ENCODE measurements at regions not wholly inside any gene's neighbourhood (a gene's known extent, or its start where the extent isn't known, plus 50 kb on each side); places are given as distances from the start of the nearest gene placed in this dataset.

DNA sequence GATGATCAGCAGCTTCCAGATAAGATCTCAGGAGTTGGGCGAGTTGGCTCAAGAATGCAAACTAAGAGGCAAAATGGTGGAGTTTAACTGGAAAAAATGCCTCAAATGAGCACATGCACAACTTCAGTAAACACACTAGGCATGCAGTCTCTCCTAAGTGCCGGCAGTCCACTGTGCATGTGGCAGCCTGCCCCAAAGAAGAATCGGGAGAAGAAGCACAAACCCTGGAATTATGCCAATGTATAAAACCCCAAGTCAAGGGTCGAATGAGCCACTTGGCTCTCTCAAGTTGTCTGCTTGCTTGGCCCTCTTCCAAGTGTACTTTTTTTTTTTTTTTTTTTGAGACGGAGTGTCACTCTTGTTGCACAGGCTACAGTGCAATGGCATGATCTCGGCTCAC is 53.3 kb upstream of the SLITRK1 start:
- Histone ChIP-seq H4K20me1 (ENCODE audit: control insufficient read depth, insufficient read depth) (no peaks in the 10 kb centered on the region), H3K36me3 (ENCODE audit: control insufficient read depth in 2 of 2, insufficient read depth in 2 of 2, low read length in 1 of 2) (no peaks in the 10 kb centered on the region), H3K9me3 (replicated peaks; ENCODE audit: control insufficient read depth, insufficient read depth, low read length) (no peaks in the 10 kb centered on the region), H3K9ac (ENCODE audit: control insufficient read depth, insufficient read depth, low read length) (no peak overlapping the region), H3K4me3 (no peak overlapping the region), H3K4me1 (ENCODE audit: control insufficient read depth, insufficient read depth, low read length) (no peaks in the 10 kb centered on the region), H3K4me2 (ENCODE audit: control insufficient read depth, insufficient read depth) (no peak overlapping the region), H2AFZ (ENCODE audit: control insufficient read depth, low read depth, low read length) (no peak overlapping the region), H3K79me2 (ENCODE audit: control insufficient read depth, insufficient read depth, low read length) (no peaks in the 10 kb centered on the region), H3K27me3 (replicated peaks in 1 of 2; ENCODE audit: control insufficient read depth in 2 of 2, insufficient read depth in 2 of 2, low read length in 1 of 2) (no peaks in the 10 kb centered on the region), H3K27ac (ENCODE audit: control insufficient read depth, insufficient read depth) (no peak overlapping the region)
- ChIA-PET SMC1A (ENCODE audit: uncharacterized antibody, unreplicated experiment) (no interaction called here), RAD21 (ENCODE audit: unreplicated experiment) (no interaction called here), POLR2A (no interaction called here), CTCF (no interaction called here)
- WGBS (ENCODE audit: insufficient coverage, insufficient replicate concordance, low lambda C conversion rate, missing lambda C conversion rate), result 34% methylated on average over 4 of the region's 6 CpGs
- in situ Hi-C loops (cut with MboI) (no loop called here), intact Hi-C loops (cut with micrococcal nuclease; ENCODE audit: unreplicated experiment) (no loop called here)
- no peak for DNase-seq (ENCODE audit: low read depth, low spot score)
- no TSS peak for BruUV-seq (replicated peaks)
- TF ChIP-seq, protein P1, sequence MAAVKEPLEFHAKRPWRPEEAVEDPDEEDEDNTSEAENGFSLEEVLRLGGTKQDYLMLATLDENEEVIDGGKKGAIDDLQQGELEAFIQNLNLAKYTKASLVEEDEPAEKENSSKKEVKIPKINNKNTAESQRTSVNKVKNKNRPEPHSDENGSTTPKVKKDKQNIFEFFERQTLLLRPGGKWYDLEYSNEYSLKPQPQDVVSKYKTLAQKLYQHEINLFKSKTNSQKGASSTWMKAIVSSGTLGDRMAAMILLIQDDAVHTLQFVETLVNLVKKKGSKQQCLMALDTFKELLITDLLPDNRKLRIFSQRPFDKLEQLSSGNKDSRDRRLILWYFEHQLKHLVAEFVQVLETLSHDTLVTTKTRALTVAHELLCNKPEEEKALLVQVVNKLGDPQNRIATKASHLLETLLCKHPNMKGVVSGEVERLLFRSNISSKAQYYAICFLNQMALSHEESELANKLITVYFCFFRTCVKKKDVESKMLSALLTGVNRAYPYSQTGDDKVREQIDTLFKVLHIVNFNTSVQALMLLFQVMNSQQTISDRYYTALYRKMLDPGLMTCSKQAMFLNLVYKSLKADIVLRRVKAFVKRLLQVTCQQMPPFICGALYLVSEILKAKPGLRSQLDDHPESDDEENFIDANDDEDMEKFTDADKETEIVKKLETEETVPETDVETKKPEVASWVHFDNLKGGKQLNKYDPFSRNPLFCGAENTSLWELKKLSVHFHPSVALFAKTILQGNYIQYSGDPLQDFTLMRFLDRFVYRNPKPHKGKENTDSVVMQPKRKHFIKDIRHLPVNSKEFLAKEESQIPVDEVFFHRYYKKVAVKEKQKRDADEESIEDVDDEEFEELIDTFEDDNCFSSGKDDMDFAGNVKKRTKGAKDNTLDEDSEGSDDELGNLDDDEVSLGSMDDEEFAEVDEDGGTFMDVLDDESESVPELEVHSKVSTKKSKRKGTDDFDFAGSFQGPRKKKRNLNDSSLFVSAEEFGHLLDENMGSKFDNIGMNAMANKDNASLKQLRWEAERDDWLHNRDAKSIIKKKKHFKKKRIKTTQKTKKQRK (IDR thresholded peaks at IDR 0.05; ENCODE audit: low read depth, low read length), result no peak
- TF ChIP-seq PAX5 (IDR thresholded peaks at IDR 0.05; ENCODE audit: borderline replicate concordance, low read depth, low read length) (no peak), PML (IDR thresholded peaks at IDR 0.05; ENCODE audit: low read length) (no peak), ZZZ3 (IDR thresholded peaks at IDR 0.05; ENCODE audit: control insufficient read depth, insufficient read length, low read depth) (no peak), SUPT20H (IDR thresholded peaks at IDR 0.05; ENCODE audit: borderline replicate concordance, control insufficient read depth, low read depth, low read length) (no peak), RFX5 (IDR thresholded peaks at IDR 0.05; ENCODE audit: low read depth, low read length) (no peak), RCOR1 (conservative IDR thresholded peaks at IDR 0.05; ENCODE audit: low read depth, low read length) (no peak), ZNF217 (IDR thresholded peaks at IDR 0.05) (no peak), MYC (IDR thresholded peaks at IDR 0.05; ENCODE audit: insufficient read depth, insufficient read length, insufficient replicate concordance, low read length, severe bottlenecking) (no peak), NFYB (IDR thresholded peaks at IDR 0.05; ENCODE audit: insufficient read depth, low read depth, low read length) (no peak), STAT3 (IDR thresholded peaks at IDR 0.05; ENCODE audit: low read depth, low read length) (no peak), YY1 (IDR thresholded peaks at IDR 0.05; ENCODE audit: low read depth, low read length) (no peak), SIN3A (IDR thresholded peaks at IDR 0.05; ENCODE audit: low read depth, low read length) (no peak), NR2C2 (IDR thresholded peaks at IDR 0.05; ENCODE audit: borderline replicate concordance, control insufficient read depth, insufficient read length, low read depth) (no peak), KDM1A (IDR thresholded peaks at IDR 0.05; ENCODE audit: borderline replicate concordance) (no peak), DPF2 (IDR thresholded peaks at IDR 0.05) (no peak), RAD21 (IDR thresholded peaks at IDR 0.05; ENCODE audit: insufficient read depth, low read depth, low read length) (no peak), EP300 (IDR thresholded peaks at IDR 0.05; ENCODE audit: borderline replicate concordance in 1 of 2, control insufficient read depth in 1 of 2, low read depth in 2 of 2, low read length in 2 of 2) (no peak), CHD1 (IDR thresholded peaks at IDR 0.05; ENCODE audit: low read depth, low read length) (no peak)
- TF ChIP-seq, protein P2, sequence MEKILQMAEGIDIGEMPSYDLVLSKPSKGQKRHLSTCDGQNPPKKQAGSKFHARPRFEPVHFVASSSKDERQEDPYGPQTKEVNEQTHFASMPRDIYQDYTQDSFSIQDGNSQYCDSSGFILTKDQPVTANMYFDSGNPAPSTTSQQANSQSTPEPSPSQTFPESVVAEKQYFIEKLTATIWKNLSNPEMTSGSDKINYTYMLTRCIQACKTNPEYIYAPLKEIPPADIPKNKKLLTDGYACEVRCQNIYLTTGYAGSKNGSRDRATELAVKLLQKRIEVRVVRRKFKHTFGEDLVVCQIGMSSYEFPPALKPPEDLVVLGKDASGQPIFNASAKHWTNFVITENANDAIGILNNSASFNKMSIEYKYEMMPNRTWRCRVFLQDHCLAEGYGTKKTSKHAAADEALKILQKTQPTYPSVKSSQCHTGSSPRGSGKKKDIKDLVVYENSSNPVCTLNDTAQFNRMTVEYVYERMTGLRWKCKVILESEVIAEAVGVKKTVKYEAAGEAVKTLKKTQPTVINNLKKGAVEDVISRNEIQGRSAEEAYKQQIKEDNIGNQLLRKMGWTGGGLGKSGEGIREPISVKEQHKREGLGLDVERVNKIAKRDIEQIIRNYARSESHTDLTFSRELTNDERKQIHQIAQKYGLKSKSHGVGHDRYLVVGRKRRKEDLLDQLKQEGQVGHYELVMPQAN (conservative IDR thresholded peaks at IDR 0.05), result no peak
- FAIRE-seq, result no peak
- ATAC-seq, result no peak
